ENCODE measurements at regions not wholly inside any gene's neighbourhood (a gene's known extent, or its start where the extent isn't known, plus 50 kb on each side); places are given as distances from the start of the nearest gene placed in this dataset.

DNA sequence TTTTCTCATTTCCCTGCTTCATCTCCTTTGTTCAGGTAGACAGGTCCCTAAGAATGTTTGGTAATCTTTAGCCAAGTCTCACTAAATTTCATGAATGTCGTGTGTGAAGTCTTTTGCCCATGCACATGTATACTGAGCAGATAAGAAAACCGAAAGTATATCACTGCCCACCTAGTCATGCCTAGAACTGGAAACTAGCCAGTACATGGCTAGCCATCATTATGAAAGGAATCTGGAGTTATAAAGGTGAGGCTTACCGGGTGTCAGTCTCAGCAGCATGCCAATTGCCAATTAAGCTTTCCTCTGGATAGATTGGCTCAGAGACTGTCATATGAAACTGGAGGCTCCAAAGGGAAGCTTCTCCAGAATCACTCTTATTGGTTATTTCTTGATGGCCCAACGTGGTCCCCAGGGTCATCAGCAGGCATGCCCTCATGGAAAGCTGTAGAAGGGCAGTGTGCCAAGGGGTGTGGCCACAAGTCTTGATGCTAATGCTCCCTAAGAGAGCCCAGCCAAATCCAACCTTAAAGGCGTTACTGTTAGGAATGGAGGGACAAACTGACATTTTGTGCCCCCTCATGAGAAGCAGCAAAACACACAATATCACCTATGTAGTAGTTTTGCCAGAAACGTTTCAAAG lies 307.3 kb upstream of the PIK3R1 start:
- ChIA-PET POLR2A (no interaction called here), CTCF (no interaction called here)

GRCh38 chr5:67904366-67904765 lies 311.2 kb upstream of the PIK3R1 start:
- Mint-ChIP-seq H3K27me3 (peaks cover 0 to 4% (median under 1%) of the 10 kb centered on the region in 5 donors), H3K36me3 (no peaks in the 10 kb centered on the region), H3K4me3 (no peak overlapping the region), H3K4me1 (peaks cover 0 to 1% (median 0%) of the 10 kb centered on the region in 7 donors), H3K27ac (no peak overlapping the region), H3K9me3 (no peaks in the 10 kb centered on the region)
- CTCF ChIA-PET, result no interaction called here
- no peaks in the 10 kb centered on the region for H3K9me3 ChIP-seq (ENCODE audit: control insufficient read depth in 2 of 3, low read length in 3 of 3)
- no peak overlapping the region for H3K4me3 ChIP-seq (ENCODE audit: low read length)
- ATAC-seq, result no peak
- DNase-seq, result no peak
- H3K4me1 ChIP-seq (ENCODE audit: control insufficient read depth in 2 of 2, insufficient read depth in 2 of 2, low read length in 2 of 2), result no peaks in the 10 kb centered on the region
- intact Hi-C loops (cut with micrococcal nuclease), result no loop called here
- no peak overlapping the region for H3K27ac ChIP-seq (ENCODE audit: low read depth, low read length)
- POLR2A ChIA-PET, result no interaction called here
- no peaks in the 10 kb centered on the region for H3K36me3 ChIP-seq (ENCODE audit: control insufficient read depth in 2 of 3, insufficient read depth in 3 of 3, low read length in 3 of 3)
- no peaks in the 10 kb centered on the region for H3K27me3 ChIP-seq (ENCODE audit: control insufficient read depth in 2 of 2, insufficient read depth in 2 of 2, low read length in 2 of 2)

More for the DNA sequence above, 307.3 kb upstream of the PIK3R1 start:
- H3K27me3 ChIP-seq (ENCODE audit: control insufficient read depth in 2 of 2, insufficient read depth in 2 of 2, low read length in 2 of 2), result no peaks in the 10 kb centered on the region
- DNase-seq, result no peak
- Mint-ChIP-seq H3K4me3 (no peak overlapping the region), H3K27me3 (peaks cover 0 to 6% (median 4%) of the 10 kb centered on the region in 5 donors), H3K36me3 (no peaks in the 10 kb centered on the region), H3K27ac (no peak overlapping the region), H3K9me3 (no peaks in the 10 kb centered on the region), H3K4me1 (peaks cover 0 to 1% (median 0%) of the 10 kb centered on the region in 7 donors)
- H3K4me3 ChIP-seq (ENCODE audit: low read length), result no peak overlapping the region
- intact Hi-C loops (cut with micrococcal nuclease), result no loop called here
- no peaks in the 10 kb centered on the region for H3K36me3 ChIP-seq (ENCODE audit: control insufficient read depth in 2 of 3, insufficient read depth in 3 of 3, low read length in 3 of 3)
- no peak for ATAC-seq
- no peaks in the 10 kb centered on the region for H3K9me3 ChIP-seq (ENCODE audit: control insufficient read depth in 2 of 3, low read length in 3 of 3)
- H3K27ac ChIP-seq (ENCODE audit: low read depth, low read length), result no peak overlapping the region
- no peaks in the 10 kb centered on the region for H3K4me1 ChIP-seq (ENCODE audit: control insufficient read depth in 2 of 2, insufficient read depth in 2 of 2, low read length in 2 of 2)

- no peak overlapping the region for H3K4me3 ChIP-seq (ENCODE audit: low read length)
- H3K4me1 ChIP-seq (ENCODE audit: control insufficient read depth in 2 of 2, insufficient read depth in 2 of 2, low read length in 2 of 2), result no peaks in the 10 kb centered on the region
- ATAC-seq (no peak), DNase-seq (no peak)
- H3K27me3 Mint-ChIP-seq, result peaks cover 0 to 4% (median 0%) of the 10 kb centered on the region in 5 donors
- no peaks in the 10 kb centered on the region for H3K27me3 ChIP-seq (ENCODE audit: control insufficient read depth in 2 of 2, insufficient read depth in 2 of 2, low read length in 2 of 2)
- no peak overlapping the region for H3K27ac Mint-ChIP-seq
- H3K36me3 ChIP-seq (ENCODE audit: control insufficient read depth in 2 of 3, insufficient read depth in 3 of 3, low read length in 3 of 3), result no peaks in the 10 kb centered on the region
- H3K4me1 Mint-ChIP-seq, result peaks cover 0 to 1% (median 0%) of the 10 kb centered on the region in 7 donors
- intact Hi-C loops (cut with micrococcal nuclease), result no loop called here
- no peaks in the 10 kb centered on the region for H3K9me3 ChIP-seq (ENCODE audit: control insufficient read depth in 2 of 3, low read length in 3 of 3)
- no peak overlapping the region for H3K27ac ChIP-seq (ENCODE audit: low read depth, low read length)
- ChIA-PET CTCF (no interaction called here), POLR2A (no interaction called here)
- H3K4me3 Mint-ChIP-seq, result no peak overlapping the region
- H3K36me3 Mint-ChIP-seq, result no peaks in the 10 kb centered on the region
- no peaks in the 10 kb centered on the region for H3K9me3 Mint-ChIP-seq
Measured at GRCh38 chr5:67903656-67904055, 311.9 kb upstream of the PIK3R1 start.

GRCh38 chr5:67903121-67903520 lies 312.4 kb upstream of the PIK3R1 start:
- H3K9me3 Mint-ChIP-seq, result no peaks in the 10 kb centered on the region
- no peaks in the 10 kb centered on the region for H3K36me3 Mint-ChIP-seq
- intact Hi-C loops (cut with micrococcal nuclease), result no loop called here
- ATAC-seq (no peak), DNase-seq (no peak)
- Histone ChIP-seq H3K4me3 (ENCODE audit: low read length) (no peak overlapping the region), H3K27ac (ENCODE audit: low read depth, low read length) (no peak overlapping the region), H3K9me3 (ENCODE audit: control insufficient read depth in 2 of 3, low read length in 3 of 3) (no peaks in the 10 kb centered on the region), H3K27me3 (ENCODE audit: control insufficient read depth in 2 of 2, insufficient read depth in 2 of 2, low read length in 2 of 2) (no peaks in the 10 kb centered on the region), H3K4me1 (ENCODE audit: control insufficient read depth in 2 of 2, insufficient read depth in 2 of 2, low read length in 2 of 2) (no peaks in the 10 kb centered on the region), H3K36me3 (ENCODE audit: control insufficient read depth in 2 of 3, insufficient read depth in 3 of 3, low read length in 3 of 3) (no peaks in the 10 kb centered on the region)
- ChIA-PET CTCF (no interaction called here), POLR2A (no interaction called here)
- H3K27me3 Mint-ChIP-seq, result peaks cover 0 to 4% (median 0%) of the 10 kb centered on the region in 5 donors
- no peak overlapping the region for H3K27ac Mint-ChIP-seq
- H3K4me3 Mint-ChIP-seq, result no peak overlapping the region
- H3K4me1 Mint-ChIP-seq, result peaks cover 0 to 1% (median 0%) of the 10 kb centered on the region in 7 donors

DNA sequence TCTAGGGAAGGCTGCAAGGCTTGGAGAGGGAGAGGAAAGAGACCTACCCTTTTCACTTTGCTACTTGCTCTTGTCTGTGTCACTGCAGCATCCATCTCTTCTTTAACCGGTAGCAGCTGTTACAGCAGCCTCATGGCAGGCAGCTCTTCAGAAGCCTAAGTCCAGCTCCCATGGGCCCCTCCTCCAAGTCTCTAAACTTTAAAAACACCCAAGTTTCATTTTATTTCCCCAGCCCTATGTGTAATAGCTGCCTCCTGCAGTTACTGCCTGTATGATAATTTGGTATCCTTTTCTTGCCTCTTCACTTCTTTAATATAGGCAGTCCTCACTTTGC lies 313.1 kb upstream of the PIK3R1 start:
- ATAC-seq, result no peak
- no peaks in the 10 kb centered on the region for H3K36me3 Mint-ChIP-seq
- Histone ChIP-seq H3K9me3 (ENCODE audit: control insufficient read depth in 2 of 3, low read length in 3 of 3) (no peaks in the 10 kb centered on the region), H3K4me3 (ENCODE audit: low read length) (no peak overlapping the region), H3K4me1 (ENCODE audit: control insufficient read depth in 2 of 2, insufficient read depth in 2 of 2, low read length in 2 of 2) (no peaks in the 10 kb centered on the region), H3K36me3 (ENCODE audit: control insufficient read depth in 2 of 3, insufficient read depth in 3 of 3, low read length in 3 of 3) (no peaks in the 10 kb centered on the region), H3K27ac (ENCODE audit: low read depth, low read length) (no peak overlapping the region), H3K27me3 (ENCODE audit: control insufficient read depth in 2 of 2, insufficient read depth in 2 of 2, low read length in 2 of 2) (no peaks in the 10 kb centered on the region)
- ChIA-PET CTCF (no interaction called here), POLR2A (no interaction called here)
- no peak overlapping the region for H3K27ac Mint-ChIP-seq
- peaks cover 0 to 4% (median 0%) of the 10 kb centered on the region in 5 donors for H3K27me3 Mint-ChIP-seq
- H3K9me3 Mint-ChIP-seq, result no peaks in the 10 kb centered on the region
- no peak overlapping the region for H3K4me3 Mint-ChIP-seq
- H3K4me1 Mint-ChIP-seq, result peaks cover 0 to 1% (median 0%) of the 10 kb centered on the region in 7 donors
- intact Hi-C loops (cut with micrococcal nuclease), result no loop called here
- no peak for DNase-seq

GRCh38 chr5:67901814-67902496 lies 313.6 kb upstream of the PIK3R1 start:
- H3K27me3 Mint-ChIP-seq, result peaks cover 0 to 4% (median 0%) of the 10 kb centered on the region in 5 donors
- Histone ChIP-seq H3K9me3 (ENCODE audit: control insufficient read depth in 2 of 3, low read length in 3 of 3) (no peaks in the 10 kb centered on the region), H3K27me3 (ENCODE audit: control insufficient read depth in 2 of 2, insufficient read depth in 2 of 2, low read length in 2 of 2) (no peaks in the 10 kb centered on the region), H3K4me1 (ENCODE audit: control insufficient read depth in 2 of 2, insufficient read depth in 2 of 2, low read length in 2 of 2) (no peaks in the 10 kb centered on the region), H3K36me3 (ENCODE audit: control insufficient read depth in 2 of 3, insufficient read depth in 3 of 3, low read length in 3 of 3) (no peaks in the 10 kb centered on the region), H3K27ac (ENCODE audit: low read depth, low read length) (no peak overlapping the region), H3K4me3 (ENCODE audit: low read length) (no peak overlapping the region)
- no peaks in the 10 kb centered on the region for H3K9me3 Mint-ChIP-seq
- ATAC-seq (no peak), DNase-seq (no peak)
- no peaks in the 10 kb centered on the region for H3K36me3 Mint-ChIP-seq
- peaks cover 0 to 1% (median 0%) of the 10 kb centered on the region in 7 donors for H3K4me1 Mint-ChIP-seq
- no peak overlapping the region for H3K4me3 Mint-ChIP-seq
- H3K27ac Mint-ChIP-seq, result no peak overlapping the region
- intact Hi-C loops (cut with micrococcal nuclease), result no loop called here
- CTCF ChIA-PET, result no interaction called here
- POLR2A ChIA-PET, result no interaction called here

DNA sequence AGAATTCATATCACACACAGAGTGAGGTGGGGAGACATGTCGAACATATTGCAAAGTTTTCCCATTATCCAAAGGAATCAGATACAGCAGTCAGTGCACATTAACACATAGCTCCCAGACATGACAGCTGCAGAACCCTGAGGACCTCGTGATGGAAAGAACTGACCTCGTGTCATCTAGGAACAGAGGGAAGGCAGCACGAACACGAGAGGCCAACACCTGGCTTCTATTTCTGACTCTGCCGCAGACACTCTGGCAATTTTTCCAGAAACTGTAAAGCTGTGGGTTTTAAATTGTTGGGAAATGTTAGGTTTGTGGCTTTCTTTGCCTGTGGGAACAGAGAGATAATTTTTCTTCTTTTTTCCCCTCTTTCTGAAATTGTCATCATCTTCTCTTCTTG lies 315.0 kb upstream of the PIK3R1 start:
- H3K4me3 ChIP-seq (ENCODE audit: low read length), result no peak overlapping the region
- CTCF ChIA-PET, result interaction anchor here (0.7 kb wide), 1 partner anchor 312 kb away, joined by 3 read pairs; no protein-coding TSS in a partner anchor
- H3K4me3 Mint-ChIP-seq, result no peak overlapping the region
- no peak overlapping the region for H3K27ac Mint-ChIP-seq
- no peaks in the 10 kb centered on the region for H3K27me3 ChIP-seq (ENCODE audit: control insufficient read depth in 2 of 2, insufficient read depth in 2 of 2, low read length in 2 of 2)
- H3K4me1 Mint-ChIP-seq, result peaks cover 0 to 3% (median 0%) of the 10 kb centered on the region in 7 donors
- H3K4me1 ChIP-seq (ENCODE audit: control insufficient read depth in 2 of 2, insufficient read depth in 2 of 2, low read length in 2 of 2), result no peaks in the 10 kb centered on the region
- no peak overlapping the region for H3K27ac ChIP-seq (ENCODE audit: low read depth, low read length)
- H3K36me3 ChIP-seq (ENCODE audit: control insufficient read depth in 2 of 3, insufficient read depth in 3 of 3, low read length in 3 of 3), result no peaks in the 10 kb centered on the region
- peaks cover 0 to 4% (median 0%) of the 10 kb centered on the region in 5 donors for H3K27me3 Mint-ChIP-seq
- intact Hi-C loops (cut with micrococcal nuclease), result no loop called here
- peaks cover 0 to 4% (median 0%) of the 10 kb centered on the region in 11 donors for H3K9me3 Mint-ChIP-seq
- no peak for DNase-seq
- no peaks in the 10 kb centered on the region for H3K36me3 Mint-ChIP-seq
- no peak for ATAC-seq
- H3K9me3 ChIP-seq (ENCODE audit: control insufficient read depth in 2 of 3, low read length in 3 of 3), result no peaks in the 10 kb centered on the region
- POLR2A ChIA-PET, result no interaction called here
